Brain microvascular endothelial cell (primary cell): ENCODE measurements at regions not wholly inside any gene's neighbourhood (a gene's known extent, or its start where the extent isn't known, plus 50 kb on each side); places are given as distances from the start of the nearest gene placed in this dataset.

Experiments
- DNase-seq: peaks from one replicate; pipeline ENCODE4 v3.0.0-alpha.2; 2020
- H3K27ac ChIP-seq: fragments of 250-450 bp; sonication (Bioruptor Pico); 2 replicates; pipeline ENCODE4 v1.5.1; 2020; ENCODE audit warnings: mild to moderate bottlenecking, moderate library complexity
- H3K27me3 ChIP-seq: fragments of 250-450 bp; sonication (Bioruptor Pico); replicated peaks from 2 replicates; pipeline ENCODE4 v1.5.1; 2020; ENCODE audit warnings: mild to moderate bottlenecking
- H3K36me3 ChIP-seq: fragments of 250-450 bp; sonication (Bioruptor Pico); replicated peaks from 2 replicates; pipeline ENCODE4 v1.5.1; 2020; ENCODE audit warnings: mild to moderate bottlenecking
- H3K4me3 ChIP-seq: 2 replicates; pipeline ENCODE4 v1.5.1; 2011; ENCODE audit warnings: low read depth, mild to moderate bottlenecking, control low read depth, low read length, moderate library complexity
- CTCF ChIP-seq: IDR thresholded peaks from 2 replicates; pipeline ENCODE4 v1.5.1; 2011; ENCODE audit warnings: low read depth, mild to moderate bottlenecking, moderate library complexity, low read length, control low read depth, inconsistent platforms; ENCODE audit errors: missing control alignments
- in situ Hi-C: cut with HindIII; loops from 2 replicates; pipeline ENCODE4 v1.10.0; 2017; ENCODE audit warnings: low sequenced_read_pairs, low pct_ligation_motif_present

GRCh38 chr9:13756943-13757342 lies 477.5 kb upstream of the MPDZ start:
- no peaks in the 10 kb centered on the region for H3K27me3 ChIP-seq
- no peaks in the 10 kb centered on the region for H3K36me3 ChIP-seq
- TF ChIP-seq CTCF, result no peak
- in situ Hi-C loops, result no loop called here
- DNase-seq, result no peak
- H3K27ac ChIP-seq, result no peak overlapping the region
- H3K4me3 ChIP-seq, result no peak overlapping the region

GRCh38 chr9:13755551-13755950 lies 476.1 kb upstream of the MPDZ start:
- no peak for TF ChIP-seq CTCF
- Histone ChIP-seq H3K27me3 (no peaks in the 10 kb centered on the region), H3K27ac (no peak overlapping the region), H3K4me3 (no peak overlapping the region), H3K36me3 (no peaks in the 10 kb centered on the region)
- in situ Hi-C loops, result no loop called here
- no peak for DNase-seq

- Histone ChIP-seq H3K27ac (no peak overlapping the region), H3K4me3 (no peak overlapping the region), H3K36me3 (no peaks in the 10 kb centered on the region), H3K27me3 (no peaks in the 10 kb centered on the region)
- in situ Hi-C loops, result no loop called here
- no peak for TF ChIP-seq CTCF
- DNase-seq, result no peak
Measured at GRCh38 chr9:13750639-13751038, 471.1 kb upstream of the MPDZ start.

- no peak for TF ChIP-seq CTCF
- no peak overlapping the region for H3K27ac ChIP-seq
- H3K27me3 ChIP-seq, result no peaks in the 10 kb centered on the region
- peak; percentile 92 for DNase-seq
- H3K4me3 ChIP-seq, result no peak overlapping the region
- H3K36me3 ChIP-seq, result no peaks in the 10 kb centered on the region
- in situ Hi-C loops, result no loop called here
Measured at GRCh38 chr9:13750061-13750460, 470.6 kb upstream of the MPDZ start.

- in situ Hi-C loops, result no loop called here
- no peak for DNase-seq
- H3K4me3 ChIP-seq, result no peak overlapping the region
- H3K27me3 ChIP-seq, result no peaks in the 10 kb centered on the region
- H3K27ac ChIP-seq, result no peak overlapping the region
- H3K36me3 ChIP-seq, result no peaks in the 10 kb centered on the region
- TF ChIP-seq CTCF, result no peak
Measured at GRCh38 chr9:13746876-13747275, 467.4 kb upstream of the MPDZ start.

- Histone ChIP-seq H3K4me3 (no peak overlapping the region), H3K27ac (no peak overlapping the region), H3K36me3 (no peaks in the 10 kb centered on the region), H3K27me3 (no peaks in the 10 kb centered on the region)
- no peak for DNase-seq
- TF ChIP-seq CTCF, result no peak
- in situ Hi-C loops, result no loop called here
Measured at GRCh38 chr9:13744261-13744901, 464.9 kb upstream of the MPDZ start.
